HCT116 (cell line): ENCODE measurements at regions not wholly inside any gene's neighbourhood (a gene's known extent, or its start where the extent isn't known, plus 50 kb on each side); places are given as distances from the start of the nearest gene placed in this dataset.

Experiments
- ATAC-seq: fragments of 200-7000 bp; cut with Tn5 transposase; 2 replicates; pipeline ENCODE4 v1.9.1; 2020; ENCODE audit warnings: mild to moderate bottlenecking, moderate library complexity
- BruUV-seq: library from RNA; stranded (reverse); fragments of 400-500 nt; replicated peaks from 2 replicates; lab custom pipeline; 2021; lab: Mats Ljungman, UMichigan
- CTCF ChIA-PET: fragments of 300-600 bp; sonication (Branson Sonifier 250); formaldehyde crosslinking; loops from one replicate; lab custom pipeline; 2021; ENCODE audit warnings: antibody characterized with exemption; lab: Charles Lee
- POLR2A ChIA-PET: fragments of 300-600, 350-600 bp; sonication (Branson Sonifier 250); formaldehyde crosslinking; loops from one replicate; lab custom pipeline; 2021; ENCODE audit warnings: antibody characterized with exemption; lab: Charles Lee
- RAD21 ChIA-PET, 2 experiments: fragments of 300-600 bp; sonication (Branson Sonifier 250); formaldehyde crosslinking; loops; one replicate each; lab custom pipeline; 2023; ENCODE audit warnings: low total read pairs in 2 of 2; ENCODE audit not compliant: uncharacterized antibody in 2 of 2, unreplicated experiment in 2 of 2, low non-redundant PET in 1 of 2; lab: Charles Lee
- DNase-seq: peaks from one replicate; pipeline ENCODE4 v3.0.0-alpha.2; 2010; ENCODE audit warnings: low read depth, low spot score
- H2AFZ ChIP-seq: fragments of 200-600 bp; shearing (Covaris generic), sonication (generic); 2 replicates; pipeline ENCODE4 v1.6.1; 2017; ENCODE audit warnings: low read depth, mixed run types, mixed read lengths, antibody characterized with exemption, low read length; ENCODE audit not compliant: poor library complexity, severe bottlenecking
- H3K27ac ChIP-seq: 2 replicates; pipeline ENCODE4 v1.5.1; 2012; ENCODE audit warnings: low read depth, low read length
- H3K27me3 ChIP-seq: fragments of 200-600 bp; sonication (generic); 2 replicates; pipeline ENCODE4 v1.6.1; 2016; ENCODE audit warnings: mixed run types, low read length, mixed read lengths; ENCODE audit not compliant: insufficient read depth
- H3K36me3 ChIP-seq, 2 experiments: fragments of 200-500 bp in 1 of 2; fragments of 200-600 bp in 1 of 2; sonication (Bioruptor generic) in 1 of 2; sonication (generic) in 1 of 2; 2 replicates each; pipeline versions ENCODE4 v1.5.1 to v1.6.1; 2014 to 2016; ENCODE audit warnings: low read length in 2 of 2, inconsistent platforms in 1 of 2, mixed read lengths in 1 of 2, mixed run types in 1 of 2; ENCODE audit not compliant: insufficient read depth in 2 of 2, control insufficient read depth in 1 of 2
- H3K4me1 ChIP-seq, 2 experiments: fragments of 200-600 bp in 1 of 2; sonication (generic) in 1 of 2; 2 replicates each; pipeline versions ENCODE4 v1.5.1 to v1.6.1; 2012 to 2017; ENCODE audit warnings: low read length in 2 of 2, inconsistent platforms in 1 of 2, mild to moderate bottlenecking in 1 of 2, mixed read lengths in 1 of 2, mixed run types in 1 of 2, moderate library complexity in 1 of 2; ENCODE audit not compliant: insufficient read depth in 2 of 2, control insufficient read depth in 1 of 2
- H3K4me2 ChIP-seq: fragments of 200-600 bp; sonication (generic); 2 replicates; pipeline ENCODE4 v1.6.1; 2017; ENCODE audit warnings: mixed run types, low read length, mixed read lengths
- H3K4me3 ChIP-seq, 2 experiments: fragments of 200-600 bp in 1 of 2; sonication (generic) in 1 of 2; replicated peaks in 1 of 2; 2 replicates each; pipeline ENCODE4 v1.5.1; 2011 to 2016; ENCODE audit warnings: low read length in 2 of 2, control low read depth in 1 of 2, low read depth in 1 of 2, mild to moderate bottlenecking in 1 of 2, mixed read lengths in 1 of 2, mixed run types in 1 of 2
- H3K79me2 ChIP-seq: fragments of 200-600 bp; sonication (generic); 2 replicates; pipeline ENCODE4 v1.6.1; 2017; ENCODE audit warnings: mild to moderate bottlenecking, mixed run types, low read length, moderate library complexity, mixed read lengths; ENCODE audit not compliant: insufficient read depth
- H3K9ac ChIP-seq: fragments of 200-600 bp; sonication (generic); 2 replicates; pipeline ENCODE4 v1.6.1; 2016; ENCODE audit warnings: low read length, mixed read lengths
- H3K9me2 ChIP-seq: fragments of 200-600 bp; sonication (generic), shearing (Covaris generic); 2 replicates; pipeline ENCODE4 v1.6.1; 2017; ENCODE audit warnings: mixed run types, mild to moderate bottlenecking, moderate library complexity; ENCODE audit not compliant: insufficient read depth
- H3K9me3 ChIP-seq, 2 experiments: fragments of 200-500 bp in 1 of 2; fragments of 200-600 bp in 1 of 2; sonication (Bioruptor generic) in 1 of 2; sonication (generic) in 1 of 2; 2 replicates each; pipeline ENCODE4 v1.6.1; 2014 to 2017; ENCODE audit warnings: low read length in 2 of 2, mixed read lengths in 2 of 2, inconsistent platforms in 1 of 2, low read depth in 1 of 2, mild to moderate bottlenecking in 1 of 2, mixed run types in 1 of 2, moderate library complexity in 1 of 2; ENCODE audit not compliant: control insufficient read depth in 1 of 2, insufficient read depth in 1 of 2
- H4K20me1 ChIP-seq: fragments of 200-600 bp; sonication (generic), shearing (Covaris generic); 2 replicates; pipeline ENCODE4 v1.6.1; 2017; ENCODE audit warnings: mixed run types, mild to moderate bottlenecking, moderate library complexity; ENCODE audit not compliant: insufficient read depth
- ELF1 ChIP-seq: IDR thresholded peaks from 2 replicates; pipeline ENCODE4 v1.6.1; 2012; ENCODE audit warnings: low read depth, borderline replicate concordance
- POLR2A ChIP-seq: IDR thresholded peaks from 2 replicates; pipeline ENCODE4 v1.7.0; 2011; ENCODE audit warnings: borderline replicate concordance; ENCODE audit not compliant: insufficient read depth, insufficient read length; ENCODE audit errors: extremely low read depth
- POLR2AphosphoS5 ChIP-seq: IDR thresholded peaks from 2 replicates; pipeline ENCODE4 v1.6.1; 2011; ENCODE audit warnings: mild to moderate bottlenecking, low read depth, low read length, moderate library complexity
- YY1 ChIP-seq: IDR thresholded peaks from 2 replicates; pipeline ENCODE4 v1.6.1; 2011; ENCODE audit warnings: low read length, low read depth, moderate library complexity, mild to moderate bottlenecking; ENCODE audit not compliant: insufficient replicate concordance; ENCODE audit errors: extremely low read depth
- intact Hi-C: fragments of 100-400 bp; cut with micrococcal nuclease; formaldehyde crosslinking; loops from 2 replicates; pipeline ENCODE4 v1.10.0; 2022

GRCh38 chr15:62753518-62754221 is 288.9 kb upstream of the TPM1 start:
- H2AFZ ChIP-seq, result no peak overlapping the region
- TF ChIP-seq YY1 (no peak), ELF1 (no peak)
- CTCF ChIA-PET, result interaction anchor here (2.1 kb wide), 1 partner anchor 12 kb away, joined by 11 read pairs; no protein-coding TSS in a partner anchor
- no peak overlapping the region for H3K4me3 ChIP-seq
- no peak overlapping the region for H3K27ac ChIP-seq
- BruUV-seq, result no TSS peak
- intact Hi-C loops, result no loop called here
- RAD21 ChIA-PET, result no interaction called here
- H3K79me2 ChIP-seq, result no peaks in the 10 kb centered on the region
- H3K36me3 ChIP-seq, result no peaks in the 10 kb centered on the region
- H3K9me3 ChIP-seq, result no peaks in the 10 kb centered on the region
- no peaks in the 10 kb centered on the region for H3K27me3 ChIP-seq
- H3K4me2 ChIP-seq, result no peak overlapping the region
- DNase-seq (no peak), ATAC-seq (no peak)
- peaks cover 0 to 11% of the 10 kb centered on the region in 2 experiments; a peak in 1 of 4 replicates for H3K4me1 ChIP-seq
- no peak overlapping the region for H3K9ac ChIP-seq
- POLR2A ChIA-PET, result no interaction called here
- H3K9me2 ChIP-seq, result no peaks in the 10 kb centered on the region; the same call in 1 of the 2 replicates
- no peaks in the 10 kb centered on the region for H4K20me1 ChIP-seq

DNA sequence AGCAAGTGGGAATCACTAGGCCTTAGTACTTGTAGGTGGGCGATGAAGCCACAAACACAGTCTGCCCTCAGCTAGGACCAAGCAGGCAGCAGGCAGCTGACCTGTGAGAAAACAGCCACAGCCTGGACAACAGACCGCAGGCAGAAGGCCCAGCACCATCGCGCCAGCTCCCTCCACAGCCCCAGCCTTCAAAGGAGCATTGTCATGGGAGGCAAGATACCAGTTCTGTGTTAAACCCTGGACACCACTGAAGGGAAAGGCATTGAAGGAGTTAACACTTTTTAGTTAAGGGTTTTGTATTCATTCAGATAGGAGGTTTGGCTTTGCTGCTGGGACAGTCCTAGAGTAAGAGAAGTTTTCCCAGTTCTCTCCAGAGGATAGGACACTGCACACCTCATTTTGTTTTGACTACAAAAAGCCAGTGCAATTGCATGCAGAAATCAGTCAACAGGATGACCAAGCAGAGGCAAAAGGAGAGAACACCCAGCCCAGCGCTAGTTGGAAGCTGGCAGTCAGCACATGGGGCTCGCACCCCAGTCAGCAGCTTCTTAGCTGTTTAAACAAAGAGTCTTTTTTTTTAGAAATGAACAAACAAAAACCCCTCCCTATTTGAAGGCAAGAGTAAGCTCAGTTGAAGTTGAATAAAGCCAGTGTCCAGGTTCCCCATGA is 286.1 kb upstream of the TPM1 start:
- POLR2A ChIA-PET, result no interaction called here
- no peaks in the 10 kb centered on the region; the same call in 1 of the 2 replicates for H3K9me2 ChIP-seq
- H3K4me3 ChIP-seq, result no peak overlapping the region
- no peak for ATAC-seq
- TF ChIP-seq POLR2A (no peak), POLR2AphosphoS5 (no peak)
- TF ChIP-seq, all 23 proteins: peak for 0
- Histone ChIP-seq H4K20me1 (no peaks in the 10 kb centered on the region), H2AFZ (no peak overlapping the region), H3K4me1 (peaks cover 0 to 11% of the 10 kb centered on the region in 2 experiments; a peak in 1 of 4 replicates), H3K36me3 (no peaks in the 10 kb centered on the region), H3K79me2 (no peaks in the 10 kb centered on the region), H3K9me3 (no peaks in the 10 kb centered on the region), H3K9ac (no peak overlapping the region), H3K4me2 (no peak overlapping the region), H3K27me3 (no peaks in the 10 kb centered on the region), H3K27ac (no peak overlapping the region)
- ChIA-PET RAD21 (no interaction called here), CTCF (interaction anchor here (1.9 kb wide), 1 partner anchor 14 kb away, joined by 9 read pairs; no protein-coding TSS in a partner anchor)
- no peak for DNase-seq
- intact Hi-C loops, result no loop called here
- no TSS peak for BruUV-seq
